Naive thymus-derived CD8-positive, alpha-beta T cell (primary cell): ENCODE measurements at regions not wholly inside any gene's neighbourhood (a gene's known extent, or its start where the extent isn't known, plus 50 kb on each side); places are given as distances from the start of the nearest gene placed in this dataset.

Experiments
- ATAC-seq, 2 donors: fragments of 150-1000 bp; cut with Tn5 transposase in 1 of 2; sonication (Bioruptor Pico), chemical (Tn5 transposase) in 1 of 2; 1 replicate in 1 of 2; 2 replicates in 1 of 2; pipeline ENCODE4 v1.10.0; 2021; ENCODE audit warnings: mild to moderate bottlenecking in 2 of 2, moderate library complexity in 2 of 2
- POLR2A ChIA-PET: fragments of 350-600 bp; sonication (Branson Sonifier 250); formaldehyde crosslinking; loops from one replicate; lab custom pipeline; 2021; ENCODE audit warnings: antibody characterized with exemption; lab: Charles Lee
- DNase-seq, 10 donors: peaks; one replicate each; pipeline versions ENCODE4 v3.0.0 to v3.0.0-alpha.2; 2020 to 2022
- H3K27ac Mint-ChIP-seq, 10 donors: one replicate each; pipeline ENCODE4 v1.8.0; 2020 to 2022; ENCODE audit warnings: mild to moderate bottlenecking in 10 of 10, mixed read lengths in 10 of 10, moderate library complexity in 4 of 10, inconsistent platforms in 1 of 10
- H3K27me3 Mint-ChIP-seq, 5 donors: one replicate each; pipeline ENCODE4 v1.8.0; 2021 to 2022; ENCODE audit warnings: mixed read lengths in 5 of 5
- H3K36me3 Mint-ChIP-seq, 3 donors: one replicate each; pipeline ENCODE4 v1.8.0; 2020 to 2022; ENCODE audit warnings: mixed read lengths in 3 of 3, mild to moderate bottlenecking in 2 of 3, inconsistent platforms in 1 of 3
- H3K4me1 Mint-ChIP-seq, 4 donors: one replicate each; pipeline ENCODE4 v1.8.0; 2021 to 2022; ENCODE audit warnings: mixed read lengths in 4 of 4
- H3K4me3 Mint-ChIP-seq, 10 donors: one replicate each; pipeline ENCODE4 v1.8.0; 2020 to 2022; ENCODE audit warnings: mild to moderate bottlenecking in 10 of 10, mixed read lengths in 10 of 10, moderate library complexity in 6 of 10, inconsistent platforms in 1 of 10
- H3K9me3 Mint-ChIP-seq, 9 donors: one replicate each; pipeline ENCODE4 v1.8.0; 2020 to 2022; ENCODE audit warnings: mixed read lengths in 9 of 9, mild to moderate bottlenecking in 3 of 9, inconsistent platforms in 1 of 9, moderate library complexity in 1 of 9

- no peaks in the 10 kb centered on the region for H3K4me1 Mint-ChIP-seq
- ATAC-seq, result no peak
- POLR2A ChIA-PET, result no interaction called here
- peaks cover 0 to 19% (median 6%) of the 10 kb centered on the region in 9 donors for H3K9me3 Mint-ChIP-seq
- peaks cover 0 to 5% (median 0%) of the 10 kb centered on the region in 3 donors for H3K36me3 Mint-ChIP-seq
- peaks cover 0 to 13% (median 0%) of the 10 kb centered on the region in 5 donors for H3K27me3 Mint-ChIP-seq
- DNase-seq, result no peak
- no peak overlapping the region for H3K4me3 Mint-ChIP-seq
- no peak overlapping the region for H3K27ac Mint-ChIP-seq
These were observed 406.7 kb upstream of the ZNF507 start for GRCh38 chr19:31938675-31939074.

- POLR2A ChIA-PET, result no interaction called here
- peaks cover 0 to 19% (median 4%) of the 10 kb centered on the region in 9 donors for H3K9me3 Mint-ChIP-seq
- no peak overlapping the region for H3K4me3 Mint-ChIP-seq
- DNase-seq, result no peak
- no peak for ATAC-seq
- peaks cover 0 to 3% (median 0%) of the 10 kb centered on the region in 3 donors for H3K36me3 Mint-ChIP-seq
- H3K27ac Mint-ChIP-seq, result no peak overlapping the region
- no peaks in the 10 kb centered on the region for H3K4me1 Mint-ChIP-seq
- H3K27me3 Mint-ChIP-seq, result peaks cover 0 to 13% (median 0%) of the 10 kb centered on the region in 5 donors
These were observed 405.0 kb upstream of the ZNF507 start for GRCh38 chr19:31940396-31940795.

GRCh38 chr19:31943191-31943661 is 402.2 kb upstream of the ZNF507 start:
- DNase-seq (no peak), ATAC-seq (no peak)
- Mint-ChIP-seq H3K9me3 (peaks cover 0 to 3% (median 0%) of the 10 kb centered on the region in 9 donors), H3K27me3 (peaks cover 0 to 3% (median 0%) of the 10 kb centered on the region in 5 donors), H3K36me3 (no peaks in the 10 kb centered on the region), H3K4me1 (no peaks in the 10 kb centered on the region), H3K4me3 (no peak overlapping the region), H3K27ac (no peak overlapping the region)
- POLR2A ChIA-PET, result no interaction called here

- peaks cover 0 to 3% (median 0%) of the 10 kb centered on the region in 5 donors for H3K27me3 Mint-ChIP-seq
- no peaks in the 10 kb centered on the region for H3K4me1 Mint-ChIP-seq
- peaks cover 0 to 3% (median 0%) of the 10 kb centered on the region in 9 donors for H3K9me3 Mint-ChIP-seq
- DNase-seq (no peak), ATAC-seq (no peak)
- H3K27ac Mint-ChIP-seq, result no peak overlapping the region
- H3K36me3 Mint-ChIP-seq, result no peaks in the 10 kb centered on the region
- POLR2A ChIA-PET, result no interaction called here
- H3K4me3 Mint-ChIP-seq, result no peak overlapping the region
These were observed 401.6 kb upstream of the ZNF507 start for GRCh38 chr19:31943778-31944177.

- DNase-seq, result no peak
- POLR2A ChIA-PET, result no interaction called here
- ATAC-seq, result no peak
- peaks cover 0 to 3% (median 0%) of the 10 kb centered on the region in 9 donors for H3K9me3 Mint-ChIP-seq
- H3K36me3 Mint-ChIP-seq, result no peaks in the 10 kb centered on the region
- no peaks in the 10 kb centered on the region for H3K4me1 Mint-ChIP-seq
- H3K27ac Mint-ChIP-seq, result no peak overlapping the region
- no peak overlapping the region for H3K4me3 Mint-ChIP-seq
- peaks cover 0 to 3% (median 0%) of the 10 kb centered on the region in 5 donors for H3K27me3 Mint-ChIP-seq
These were observed 401.1 kb upstream of the ZNF507 start for GRCh38 chr19:31944326-31944725.

- H3K4me1 Mint-ChIP-seq, result no peaks in the 10 kb centered on the region
These were observed 398.9 kb upstream of the ZNF507 start for GRCh38 chr19:31946491-31946890.

GRCh38 chr19:31947436-31948115 is 397.8 kb upstream of the ZNF507 start:
- no peak for DNase-seq
- no peaks in the 10 kb centered on the region for H3K4me1 Mint-ChIP-seq
- POLR2A ChIA-PET, result no interaction called here
- no peak overlapping the region for H3K4me3 Mint-ChIP-seq
- H3K27ac Mint-ChIP-seq, result no peak overlapping the region
- H3K27me3 Mint-ChIP-seq, result no peaks in the 10 kb centered on the region
- no peaks in the 10 kb centered on the region for H3K36me3 Mint-ChIP-seq
- peaks cover 0 to 10% (median 0%) of the 10 kb centered on the region in 9 donors for H3K9me3 Mint-ChIP-seq
- no peak for ATAC-seq

More at GRCh38 chr19:31946491-31946890, 398.9 kb upstream of the ZNF507 start:
- POLR2A ChIA-PET, result no interaction called here
- Mint-ChIP-seq H3K9me3 (peaks cover 0 to 3% (median 0%) of the 10 kb centered on the region in 9 donors), H3K27ac (no peak overlapping the region), H3K27me3 (peaks cover 0 to 3% (median 0%) of the 10 kb centered on the region in 5 donors), H3K36me3 (no peaks in the 10 kb centered on the region), H3K4me3 (no peak overlapping the region)
- DNase-seq (no peak), ATAC-seq (no peak)

- Mint-ChIP-seq H3K9me3 (peaks cover 0 to 27% (median 0%) of the 10 kb centered on the region in 9 donors), H3K4me1 (no peaks in the 10 kb centered on the region), H3K27me3 (peaks cover 0 to 3% (median 0%) of the 10 kb centered on the region in 5 donors), H3K27ac (no peak overlapping the region), H3K36me3 (no peaks in the 10 kb centered on the region), H3K4me3 (no peak overlapping the region)
- POLR2A ChIA-PET, result no interaction called here
- ATAC-seq, result no peak
- DNase-seq, result no peak
These were observed 392.7 kb upstream of the ZNF507 start for GRCh38 chr19:31952693-31953092.

- Mint-ChIP-seq H3K36me3 (no peaks in the 10 kb centered on the region), H3K9me3 (peaks cover 0 to 27% (median 0%) of the 10 kb centered on the region in 9 donors), H3K27me3 (peaks cover 0 to 6% (median 1%) of the 10 kb centered on the region in 5 donors), H3K4me3 (no peak overlapping the region), H3K27ac (no peak overlapping the region), H3K4me1 (no peaks in the 10 kb centered on the region)
- POLR2A ChIA-PET, result no interaction called here
- no peak for DNase-seq
- no peak for ATAC-seq
These were observed 390.3 kb upstream of the ZNF507 start for GRCh38 chr19:31955061-31955460.

GRCh38 chr19:31955884-31956283 is 389.5 kb upstream of the ZNF507 start:
- ATAC-seq (no peak), DNase-seq (no peak)
- Mint-ChIP-seq H3K36me3 (no peaks in the 10 kb centered on the region), H3K4me3 (no peak overlapping the region), H3K4me1 (no peaks in the 10 kb centered on the region), H3K27me3 (peaks cover 0 to 6% (median 1%) of the 10 kb centered on the region in 5 donors), H3K9me3 (peaks cover 0 to 27% (median 0%) of the 10 kb centered on the region in 9 donors), H3K27ac (no peak overlapping the region)
- POLR2A ChIA-PET, result no interaction called here

GRCh38 chr19:31956771-31957392 is 388.5 kb upstream of the ZNF507 start:
- POLR2A ChIA-PET, result interaction anchor here (0.6 kb wide), 1 partner anchor 1090 kb away, joined by 7 read pairs; no protein-coding TSS in a partner anchor
- H3K4me1 Mint-ChIP-seq, result no peaks in the 10 kb centered on the region
- H3K4me3 Mint-ChIP-seq, result no peak overlapping the region
- DNase-seq (no peak), ATAC-seq (no peak)
- no peak overlapping the region for H3K27ac Mint-ChIP-seq
- H3K36me3 Mint-ChIP-seq, result no peaks in the 10 kb centered on the region
- H3K27me3 Mint-ChIP-seq, result peaks cover 0 to 11% (median 1%) of the 10 kb centered on the region in 5 donors
- peaks cover 0 to 24% (median 0%) of the 10 kb centered on the region in 9 donors for H3K9me3 Mint-ChIP-seq

GRCh38 chr19:31957711-31958110 is 387.7 kb upstream of the ZNF507 start:
- Mint-ChIP-seq H3K36me3 (no peaks in the 10 kb centered on the region), H3K4me1 (no peaks in the 10 kb centered on the region), H3K27ac (no peak overlapping the region), H3K9me3 (peaks cover 0 to 17% (median 0%) of the 10 kb centered on the region in 9 donors), H3K27me3 (peaks cover 0 to 14% (median 1%) of the 10 kb centered on the region in 5 donors), H3K4me3 (no peak overlapping the region)
- POLR2A ChIA-PET, result no interaction called here
- ATAC-seq (no peak), DNase-seq (no peak)

GRCh38 chr19:31959527-31960018 is 385.8 kb upstream of the ZNF507 start:
- ATAC-seq (no peak), DNase-seq (no peak)
- H3K9me3 Mint-ChIP-seq, result peaks cover 0 to 16% (median 0%) of the 10 kb centered on the region in 9 donors
- H3K27me3 Mint-ChIP-seq, result peaks cover 0 to 13% (median 1%) of the 10 kb centered on the region in 5 donors
- no peaks in the 10 kb centered on the region for H3K36me3 Mint-ChIP-seq
- H3K27ac Mint-ChIP-seq, result no peak overlapping the region
- H3K4me3 Mint-ChIP-seq, result no peak overlapping the region
- H3K4me1 Mint-ChIP-seq, result no peaks in the 10 kb centered on the region
- POLR2A ChIA-PET, result no interaction called here
